Adrenal gland (tissue), 5 donors: ENCODE measurements at regions not wholly inside any gene's neighbourhood (a gene's known extent, or its start where the extent isn't known, plus 50 kb on each side); places are given as distances from the start of the nearest gene placed in this dataset.

ENCODE experiments used
- POLR2A ChIP-seq, 2 donors: fragments of 450-650 bp; IDR thresholded peaks; one replicate each; pipeline ENCODE4 v1.6.1; 2017; ENCODE audit warnings: antibody characterized with exemption in 2 of 2, mild to moderate bottlenecking in 2 of 2, moderate library complexity in 1 of 2
- TF ChIP-seq, protein P1 (sequence below), 6 experiments: fragments of 450-650 bp in 4 of 6; fragments of 200-600 bp in 2 of 6; sonication (generic) in 1 of 6; IDR thresholded peaks; 1 replicate in 5 of 6; 2 replicates in 1 of 6; pipeline versions ENCODE4 v1.5.1 to v1.8.0; 2016 to 2021; ENCODE audit warnings: antibody characterized with exemption in 6 of 6, mild to moderate bottlenecking in 2 of 6, moderate library complexity in 1 of 6
- donor health status: DM: no; HTN: no; CAD: no.

DNA sequence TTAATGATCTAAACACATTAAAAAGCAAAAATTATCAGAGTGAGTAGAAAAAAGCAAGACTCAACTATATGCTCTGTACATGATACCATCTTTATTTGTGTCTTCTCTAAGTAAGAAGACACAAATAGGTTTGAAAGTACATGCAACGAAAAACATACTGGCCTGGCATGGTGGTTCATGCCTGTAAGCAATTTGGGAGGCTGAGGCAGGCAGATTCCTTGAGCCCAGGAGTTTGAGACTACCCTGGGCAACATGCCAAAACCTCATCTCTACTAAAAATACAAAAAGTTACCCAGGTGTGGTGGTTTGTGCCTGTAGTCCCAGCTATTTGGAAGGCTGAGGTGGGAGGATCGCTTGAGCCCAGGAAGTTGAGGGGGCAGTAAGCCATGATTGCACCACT, 78.1 kb upstream of the TOMM7 start:
- no peak for TF ChIP-seq POLR2A (IDR thresholded peaks at IDR 0.05)
- TF ChIP-seq, protein P1, sequence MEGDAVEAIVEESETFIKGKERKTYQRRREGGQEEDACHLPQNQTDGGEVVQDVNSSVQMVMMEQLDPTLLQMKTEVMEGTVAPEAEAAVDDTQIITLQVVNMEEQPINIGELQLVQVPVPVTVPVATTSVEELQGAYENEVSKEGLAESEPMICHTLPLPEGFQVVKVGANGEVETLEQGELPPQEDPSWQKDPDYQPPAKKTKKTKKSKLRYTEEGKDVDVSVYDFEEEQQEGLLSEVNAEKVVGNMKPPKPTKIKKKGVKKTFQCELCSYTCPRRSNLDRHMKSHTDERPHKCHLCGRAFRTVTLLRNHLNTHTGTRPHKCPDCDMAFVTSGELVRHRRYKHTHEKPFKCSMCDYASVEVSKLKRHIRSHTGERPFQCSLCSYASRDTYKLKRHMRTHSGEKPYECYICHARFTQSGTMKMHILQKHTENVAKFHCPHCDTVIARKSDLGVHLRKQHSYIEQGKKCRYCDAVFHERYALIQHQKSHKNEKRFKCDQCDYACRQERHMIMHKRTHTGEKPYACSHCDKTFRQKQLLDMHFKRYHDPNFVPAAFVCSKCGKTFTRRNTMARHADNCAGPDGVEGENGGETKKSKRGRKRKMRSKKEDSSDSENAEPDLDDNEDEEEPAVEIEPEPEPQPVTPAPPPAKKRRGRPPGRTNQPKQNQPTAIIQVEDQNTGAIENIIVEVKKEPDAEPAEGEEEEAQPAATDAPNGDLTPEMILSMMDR (IDR thresholded peaks at IDR 0.05) = no peak
